ENCODE measurements at regions not wholly inside any gene's neighbourhood (a gene's known extent, or its start where the extent isn't known, plus 50 kb on each side); places are given as distances from the start of the nearest gene placed in this dataset.
"Not testable (repeated sequence)": the region's sequence is repeated elsewhere in the genome, so short reads cannot be mapped to it uniquely, and the experiment has no call there.

DNA sequence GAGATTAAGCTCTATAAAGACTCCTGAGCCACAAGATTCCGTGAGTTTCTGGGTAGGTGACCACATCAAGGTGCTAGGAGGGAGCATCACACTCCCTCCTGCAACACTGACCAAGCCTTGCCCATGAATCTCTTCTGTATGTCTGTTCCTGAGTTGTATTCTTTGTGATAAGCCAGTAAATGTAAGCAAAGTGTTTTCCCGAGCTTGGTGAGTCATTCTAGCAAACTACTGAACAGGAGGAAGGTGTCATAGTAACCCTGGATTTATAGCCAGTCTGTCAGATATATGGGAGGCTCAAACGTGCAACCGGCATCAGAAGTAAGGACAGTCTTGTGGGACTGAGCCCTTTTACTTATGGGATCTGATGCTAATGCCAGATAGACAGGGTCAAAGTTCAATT is 346.1 kb upstream of the KYNU start:
- ChIA-PET POLR2A (no interaction called here), CTCF (no interaction called here)
- TF ChIP-seq, protein P1, sequence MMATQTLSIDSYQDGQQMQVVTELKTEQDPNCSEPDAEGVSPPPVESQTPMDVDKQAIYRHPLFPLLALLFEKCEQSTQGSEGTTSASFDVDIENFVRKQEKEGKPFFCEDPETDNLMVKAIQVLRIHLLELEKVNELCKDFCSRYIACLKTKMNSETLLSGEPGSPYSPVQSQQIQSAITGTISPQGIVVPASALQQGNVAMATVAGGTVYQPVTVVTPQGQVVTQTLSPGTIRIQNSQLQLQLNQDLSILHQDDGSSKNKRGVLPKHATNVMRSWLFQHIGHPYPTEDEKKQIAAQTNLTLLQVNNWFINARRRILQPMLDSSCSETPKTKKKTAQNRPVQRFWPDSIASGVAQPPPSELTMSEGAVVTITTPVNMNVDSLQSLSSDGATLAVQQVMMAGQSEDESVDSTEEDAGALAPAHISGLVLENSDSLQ (IDR thresholded peaks at IDR 0.05): peak; percentile 43; the same call in 1 of the 2 replicates
- TF ChIP-seq TARDBP (IDR thresholded peaks at IDR 0.05): no peak
- no peak for DNase-seq (ENCODE audit: extremely low spot score)

DNA sequence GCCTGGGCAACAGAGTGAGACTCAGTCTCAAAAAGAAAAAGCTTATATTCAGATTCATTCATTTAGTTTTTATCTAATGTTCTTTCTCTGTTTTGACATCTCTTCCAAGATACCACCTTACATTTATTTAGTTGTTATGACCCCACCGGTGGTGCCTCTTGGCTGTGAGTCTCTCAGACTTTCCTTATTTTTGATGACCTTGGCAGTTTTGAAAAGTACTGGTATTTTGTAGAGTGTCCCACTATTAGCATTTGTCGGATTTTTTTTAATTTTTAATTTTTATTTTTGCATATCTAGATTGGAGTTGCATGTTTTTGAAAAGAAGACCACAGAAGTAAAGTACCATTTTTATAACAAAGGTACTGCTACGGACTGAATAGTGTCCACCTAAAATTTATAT is 351.7 kb upstream of the KYNU start:
- no peak for DNase-seq (ENCODE audit: extremely low spot score)
- TF ChIP-seq LEF1 (IDR thresholded peaks at IDR 0.05; ENCODE audit: borderline replicate concordance) (no peak), SP1 (IDR thresholded peaks at IDR 0.05) (no peak), FOXM1 (IDR thresholded peaks at IDR 0.05; ENCODE audit: borderline replicate concordance) (no peak), ARNT (IDR thresholded peaks at IDR 0.05) (no peak), ELF4 (IDR thresholded peaks at IDR 0.05) (no peak), TARDBP (IDR thresholded peaks at IDR 0.05) (no peak)
- POLR2A ChIA-PET: no interaction called here
- CTCF ChIA-PET: no interaction called here

DNA sequence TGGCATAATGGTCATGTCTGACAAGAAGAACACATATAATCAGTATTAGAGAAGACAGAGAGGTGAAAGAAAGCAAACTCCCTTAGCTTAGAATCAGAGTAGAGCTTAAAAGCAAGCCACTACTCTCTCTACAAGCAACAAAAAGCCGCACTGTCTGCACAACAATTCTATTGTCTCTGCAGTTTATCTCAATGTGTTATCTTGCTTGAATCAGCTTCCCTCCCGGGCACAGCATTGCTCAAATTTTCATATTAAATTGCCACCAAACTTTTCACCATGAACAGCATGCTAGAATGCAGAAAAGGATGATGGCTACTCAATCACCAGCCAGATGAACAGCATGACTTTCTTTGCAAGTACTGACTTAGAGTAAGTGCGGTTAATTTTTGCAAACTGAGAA is 356.0 kb upstream of the KYNU start:
- ChIA-PET POLR2A (no interaction called here), CTCF (no interaction called here)
- TF ChIP-seq TARDBP (IDR thresholded peaks at IDR 0.05) (no peak), BHLHE40 (IDR thresholded peaks at IDR 0.05; ENCODE audit: borderline replicate concordance) (no peak), SUZ12 (IDR thresholded peaks at IDR 0.05) (no peak), SP1 (IDR thresholded peaks at IDR 0.05) (no peak), FOXK2 (IDR thresholded peaks at IDR 0.05) (no peak), ZNF384 (IDR thresholded peaks at IDR 0.05) (no peak)
- no peak for DNase-seq (ENCODE audit: extremely low spot score)

DNA sequence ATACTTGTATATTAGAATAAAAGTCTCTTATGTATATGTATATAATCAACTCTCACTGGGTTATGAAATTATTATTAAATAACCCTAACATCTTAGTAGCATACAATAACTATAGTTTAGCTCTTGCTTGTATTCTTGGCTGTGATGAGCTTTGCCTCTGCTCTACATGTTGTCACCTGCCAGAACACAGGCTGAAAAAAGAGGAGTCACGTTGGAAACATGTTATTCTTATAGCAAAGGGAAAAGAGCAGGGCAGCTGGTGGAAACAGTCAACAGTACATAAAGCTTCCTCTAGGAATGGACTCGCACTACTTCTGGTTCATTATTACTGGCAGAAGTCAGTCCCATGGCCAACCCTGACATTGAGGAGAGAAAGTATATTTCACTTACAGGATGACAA is 362.0 kb upstream of the KYNU start:
- ChIA-PET POLR2A (no interaction called here), CTCF (no interaction called here)
- no peak for DNase-seq (ENCODE audit: extremely low spot score)
- TF ChIP-seq LEF1 (IDR thresholded peaks at IDR 0.05; ENCODE audit: borderline replicate concordance) (no peak), TARDBP (IDR thresholded peaks at IDR 0.05) (no peak)

DNA sequence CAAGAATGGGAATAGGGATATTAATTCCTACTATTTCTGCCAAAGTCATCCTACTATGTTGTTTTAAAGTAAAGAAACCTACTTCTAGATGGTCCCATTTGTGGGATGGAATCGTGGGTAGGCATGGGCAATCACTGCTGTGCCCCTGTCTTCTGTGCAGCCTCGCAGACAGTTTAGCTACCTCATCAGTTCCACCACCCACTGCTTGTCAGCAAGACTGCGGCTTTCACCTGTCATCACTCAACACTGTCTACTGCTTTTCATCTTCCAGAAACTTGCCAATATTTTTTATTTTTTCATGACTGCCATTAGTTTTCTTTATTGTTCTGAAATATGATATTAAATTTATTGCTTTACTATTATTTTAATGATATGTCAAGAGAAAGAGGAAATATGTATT is 368.1 kb upstream of the KYNU start:
- DNase-seq (ENCODE audit: extremely low spot score): no peak
- TF ChIP-seq FOXM1 (IDR thresholded peaks at IDR 0.05; ENCODE audit: borderline replicate concordance) (no peak), SUZ12 (IDR thresholded peaks at IDR 0.05) (no peak), ARNT (IDR thresholded peaks at IDR 0.05) (no peak), L3MBTL2 (conservative IDR thresholded peaks at IDR 0.05) (no peak), ELF4 (IDR thresholded peaks at IDR 0.05) (no peak)
- TF ChIP-seq, protein P1 (IDR thresholded peaks at IDR 0.05): no peak
- POLR2A ChIA-PET: no interaction called here
- CTCF ChIA-PET: no interaction called here

DNA sequence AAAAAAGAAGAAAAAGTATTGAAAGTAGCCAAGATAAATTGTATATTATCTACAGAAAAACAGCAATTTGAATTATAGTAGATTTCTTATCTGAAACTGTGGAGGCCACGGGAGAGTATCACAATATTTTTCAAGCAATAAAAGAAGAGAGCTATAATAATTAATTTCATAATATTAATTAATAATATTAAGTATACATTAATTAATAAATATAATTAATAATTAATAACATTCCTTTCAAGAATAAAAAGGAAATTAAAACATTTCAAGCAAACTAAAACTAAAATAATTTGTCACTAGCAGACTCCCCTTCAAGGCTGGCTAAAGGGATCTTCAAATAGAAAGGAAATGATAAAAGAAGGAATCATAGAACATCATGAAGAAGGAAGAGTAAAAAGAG is 372.7 kb upstream of the KYNU start:
- POLR2A ChIA-PET: no interaction called here
- no peak for DNase-seq (ENCODE audit: extremely low spot score)
- CTCF ChIA-PET: no interaction called here
- TF ChIP-seq, protein P1 (IDR thresholded peaks at IDR 0.05): no peak
- no peak for TF ChIP-seq CTBP1 (IDR thresholded peaks at IDR 0.05; ENCODE audit: borderline replicate concordance)
- no peak for TF ChIP-seq FOXM1 (IDR thresholded peaks at IDR 0.05; ENCODE audit: borderline replicate concordance)
- no peak for TF ChIP-seq L3MBTL2 (conservative IDR thresholded peaks at IDR 0.05)
- no peak for TF ChIP-seq SP1 (IDR thresholded peaks at IDR 0.05)

DNA sequence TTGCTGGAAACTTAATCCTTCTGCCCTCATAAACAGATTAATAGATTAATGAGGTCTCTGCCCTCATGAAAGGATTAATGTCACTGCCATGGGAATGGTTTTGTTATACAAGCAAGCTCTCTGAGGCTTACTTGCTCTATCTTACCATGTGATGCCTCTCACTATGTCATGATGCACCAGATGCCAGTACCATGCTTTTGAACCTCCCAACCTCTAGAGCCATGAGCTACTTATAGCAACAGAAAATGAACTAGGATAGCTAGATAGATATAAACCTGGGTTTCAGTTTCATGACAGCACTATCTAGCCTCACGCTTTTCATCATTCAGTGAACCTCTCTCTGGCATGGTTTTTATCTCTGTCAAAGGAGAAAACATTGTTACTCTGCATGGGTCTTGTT is 371.6 kb upstream of the LRP1B start:
- CTCF ChIA-PET: no interaction called here
- DNase-seq (ENCODE audit: extremely low spot score): no peak
- POLR2A ChIA-PET: no interaction called here
- TF ChIP-seq LEF1 (IDR thresholded peaks at IDR 0.05; ENCODE audit: borderline replicate concordance) (no peak), ZNF384 (IDR thresholded peaks at IDR 0.05) (no peak), TARDBP (IDR thresholded peaks at IDR 0.05) (no peak), SUZ12 (IDR thresholded peaks at IDR 0.05) (no peak), FOXA1 (IDR thresholded peaks at IDR 0.05) (no peak), BHLHE40 (IDR thresholded peaks at IDR 0.05; ENCODE audit: borderline replicate concordance) (no peak)
- TF ChIP-seq, protein P1 (IDR thresholded peaks at IDR 0.05): no peak

DNA sequence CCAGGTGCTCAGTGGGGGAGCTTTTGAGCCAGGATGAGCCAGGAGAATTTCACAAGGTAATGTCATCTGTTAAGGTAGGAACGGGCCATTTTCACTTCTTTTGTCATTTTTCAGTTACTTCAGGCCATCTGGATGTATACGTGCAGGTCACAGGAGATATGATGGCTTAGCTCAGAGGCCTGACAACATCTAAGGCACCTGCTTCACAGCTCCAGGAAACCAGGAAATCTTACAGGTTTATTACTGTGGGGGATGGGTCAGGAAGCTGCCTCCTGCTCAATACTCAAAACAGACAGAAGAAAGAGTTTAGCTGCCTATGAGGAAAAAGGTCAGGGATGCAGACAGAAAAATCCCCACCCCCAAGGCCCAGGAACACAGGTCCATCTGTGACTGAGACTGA is 364.3 kb upstream of the LRP1B start:
- CTCF ChIA-PET: no interaction called here
- DNase-seq (ENCODE audit: extremely low spot score): no peak
- TF ChIP-seq LEF1 (IDR thresholded peaks at IDR 0.05; ENCODE audit: borderline replicate concordance): no peak
- no peak for TF ChIP-seq FOXA1 (IDR thresholded peaks at IDR 0.05)
- TF ChIP-seq, protein P1 (IDR thresholded peaks at IDR 0.05): no peak
- no peak for TF ChIP-seq CTBP1 (IDR thresholded peaks at IDR 0.05; ENCODE audit: borderline replicate concordance)
- TF ChIP-seq ZNF384 (IDR thresholded peaks at IDR 0.05): no peak
- no peak for TF ChIP-seq HDGF (IDR thresholded peaks at IDR 0.05; ENCODE audit: borderline replicate concordance)
- TF ChIP-seq ELF4 (IDR thresholded peaks at IDR 0.05): no peak
- no peak for TF ChIP-seq SUZ12 (IDR thresholded peaks at IDR 0.05)
- TF ChIP-seq FOXK2 (IDR thresholded peaks at IDR 0.05): no peak
- no peak for TF ChIP-seq BHLHE40 (IDR thresholded peaks at IDR 0.05; ENCODE audit: borderline replicate concordance)
- TF ChIP-seq TARDBP (IDR thresholded peaks at IDR 0.05): no peak
- TF ChIP-seq L3MBTL2 (conservative IDR thresholded peaks at IDR 0.05): no peak
- TF ChIP-seq FOXM1 (IDR thresholded peaks at IDR 0.05; ENCODE audit: borderline replicate concordance): no peak
- POLR2A ChIA-PET: no interaction called here

DNA sequence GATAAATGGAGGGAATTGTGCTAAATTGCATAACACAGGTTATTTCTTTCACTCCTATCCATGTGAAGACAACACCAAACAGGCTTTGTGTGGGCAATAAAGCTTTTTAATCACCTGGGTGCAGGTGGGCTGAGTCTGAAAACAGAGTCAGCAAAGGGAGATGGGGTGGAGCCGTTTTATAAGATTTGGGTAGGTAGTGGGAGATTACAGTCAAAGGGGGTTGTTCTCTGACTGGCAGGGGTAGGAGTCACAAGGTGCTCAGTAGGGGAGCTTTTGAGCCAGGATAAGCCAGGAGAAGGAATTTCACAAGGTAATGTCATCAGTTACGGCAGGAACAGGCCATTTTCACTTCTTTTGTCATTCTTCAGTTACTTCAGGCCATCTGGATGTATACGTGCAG is 358.8 kb upstream of the LRP1B start:
- CTCF ChIA-PET; POLR2A ChIA-PET; DNase-seq (ENCODE audit: extremely low spot score): not testable (repeated sequence)
